Muscle of back (tissue), 3 donors: ENCODE measurements at regions not wholly inside any gene's neighbourhood (a gene's known extent, or its start where the extent isn't known, plus 50 kb on each side); places are given as distances from the start of the nearest gene placed in this dataset.
"Not testable (repeated sequence)": the region's sequence is repeated elsewhere in the genome, so short reads cannot be mapped to it uniquely, and the experiment has no call there.

ENCODE experiments used
- DNase-seq, 3 donors: peaks; one replicate each; pipeline versions ENCODE4 v3.0.0 to v3.0.0-alpha.2; 2013

DNA sequence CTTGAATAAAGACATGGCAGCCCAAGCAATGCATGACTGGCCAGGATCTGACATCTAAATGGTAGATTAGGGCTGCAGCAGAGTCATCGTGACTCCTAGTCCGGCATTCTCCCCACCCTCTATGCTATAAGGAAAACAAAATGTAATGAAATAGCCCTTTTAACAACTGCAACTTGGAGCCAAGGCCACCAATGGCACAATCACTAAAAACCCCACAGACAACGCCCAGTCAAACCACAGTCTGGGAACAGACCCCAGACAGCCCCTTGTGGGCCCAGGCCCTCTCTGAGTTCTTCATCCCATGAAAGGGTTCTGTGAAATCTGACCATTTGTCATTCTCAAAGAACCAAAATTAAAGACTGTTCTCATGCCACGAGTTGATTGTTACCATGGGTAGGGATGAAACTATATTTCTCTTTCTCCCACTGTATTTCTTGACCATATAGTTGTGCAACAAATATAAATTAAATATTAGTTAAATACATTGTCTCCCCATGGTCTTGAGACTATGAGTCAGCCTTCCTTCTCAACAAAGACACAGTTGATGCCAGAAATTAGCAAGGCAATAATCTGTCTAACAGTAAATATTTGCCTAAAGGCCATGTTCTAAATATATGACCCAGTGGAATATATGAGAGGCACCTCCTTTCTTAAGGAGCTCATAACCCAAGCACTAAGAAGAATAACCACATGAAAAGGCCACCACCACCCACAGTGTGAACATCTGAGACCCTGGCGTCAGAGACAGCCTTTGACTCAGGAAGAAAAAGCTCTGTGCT, 85.6 kb upstream of the SSTR4 start:
- DNase-seq: no peak

DNA sequence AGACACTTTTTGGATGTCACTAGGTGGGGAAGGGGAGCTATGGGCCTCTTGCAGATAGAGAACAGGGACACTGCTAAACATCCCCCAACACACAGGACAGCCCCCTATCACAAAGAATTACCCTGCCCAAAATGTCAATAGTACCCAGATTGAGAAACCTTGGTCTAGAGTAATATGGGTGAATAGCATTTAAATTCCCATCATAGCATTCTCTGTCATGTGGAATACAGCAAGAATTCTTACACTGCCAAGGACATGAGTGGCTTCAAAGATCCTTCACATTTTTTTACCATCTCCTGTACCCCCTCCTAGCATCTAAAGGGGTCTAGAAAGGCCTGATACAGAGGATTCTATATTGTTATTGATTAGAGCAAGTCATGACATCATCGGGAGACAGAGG, 83.1 kb upstream of the SSTR4 start:
- no peak for DNase-seq

GRCh38 chr20:22954661-22955060, 80.5 kb upstream of the SSTR4 start:
- DNase-seq: no peak

- no peak for DNase-seq
Observed at GRCh38 chr20:22958390-22958789, 76.7 kb upstream of the SSTR4 start.

DNA sequence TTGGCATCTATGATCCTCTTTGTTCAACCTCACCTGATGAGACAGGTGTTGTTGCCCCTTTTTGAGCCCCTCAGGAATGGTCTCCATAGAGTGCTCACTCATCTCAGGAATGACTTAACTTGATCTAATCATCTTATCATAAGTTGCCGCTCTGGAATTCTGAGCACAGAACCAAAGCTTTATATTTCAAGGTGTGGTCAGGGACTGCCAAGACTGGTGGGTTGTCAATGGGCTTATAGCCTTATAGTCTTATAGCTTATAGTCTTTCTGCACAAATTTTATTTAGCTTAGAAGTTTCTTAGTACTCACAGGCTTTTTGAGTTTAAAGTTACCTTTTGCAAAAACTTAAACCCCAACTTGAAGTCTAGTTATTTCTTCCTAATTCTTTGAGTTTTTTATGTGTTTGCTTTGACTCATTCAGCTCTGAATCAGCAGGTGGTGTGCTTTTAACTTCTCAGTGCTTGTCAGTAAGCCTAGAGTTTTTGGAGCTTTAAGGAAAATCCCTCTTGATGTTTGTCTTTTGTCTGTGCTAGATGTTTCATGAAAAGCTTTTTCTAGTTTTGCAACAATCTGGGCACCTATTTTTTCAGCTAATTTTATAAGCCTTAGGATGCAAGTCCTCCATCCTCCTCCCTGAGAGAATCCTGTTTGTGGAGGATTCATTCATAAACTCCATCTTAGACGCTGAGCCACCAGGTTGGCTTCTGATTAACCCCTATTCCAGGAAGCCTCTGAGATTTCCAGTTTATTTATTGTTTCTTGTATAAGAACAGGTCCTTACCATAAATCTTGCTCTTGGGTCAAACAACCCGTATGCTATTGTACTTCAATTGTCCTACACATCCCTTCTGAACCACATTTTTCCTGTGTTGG, 72.3 kb upstream of the SSTR4 start:
- no peak for DNase-seq

GRCh38 chr20:22963581-22963980, 71.5 kb upstream of the SSTR4 start:
- no peak for DNase-seq

DNA sequence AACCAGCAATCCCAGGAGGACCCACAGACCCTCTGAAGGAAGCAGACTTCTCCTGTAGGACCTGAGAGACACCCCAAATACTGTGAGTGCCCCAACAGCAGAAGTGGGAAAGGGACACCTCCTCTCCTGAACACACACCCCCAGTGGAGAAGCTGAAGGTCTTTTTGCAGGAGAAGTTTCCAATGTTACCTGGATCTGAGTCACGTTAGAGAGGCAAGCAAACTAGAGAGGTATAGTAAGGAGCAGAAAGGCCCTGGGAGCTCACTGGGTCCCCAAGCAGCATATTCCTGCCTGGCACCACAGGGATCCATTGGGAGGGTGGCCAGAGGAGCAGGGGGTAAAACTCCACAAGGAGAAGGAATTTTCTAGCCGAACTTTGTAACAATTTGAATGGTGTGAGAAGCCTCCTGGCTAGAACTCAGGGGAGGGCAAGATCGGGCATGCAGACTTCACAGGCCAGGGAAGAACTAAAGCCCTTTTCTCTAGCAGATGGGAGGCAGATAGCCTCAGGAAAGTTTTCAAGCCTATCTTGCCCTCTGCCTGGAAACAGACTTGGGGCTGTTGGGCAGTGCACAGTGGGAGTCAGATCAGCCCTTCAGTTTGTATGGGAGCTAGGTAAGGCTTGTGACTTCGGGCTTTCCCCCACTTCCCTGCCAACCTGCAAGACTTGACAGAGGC, 68.2 kb upstream of the SSTR4 start:
- no peak for DNase-seq

DNA sequence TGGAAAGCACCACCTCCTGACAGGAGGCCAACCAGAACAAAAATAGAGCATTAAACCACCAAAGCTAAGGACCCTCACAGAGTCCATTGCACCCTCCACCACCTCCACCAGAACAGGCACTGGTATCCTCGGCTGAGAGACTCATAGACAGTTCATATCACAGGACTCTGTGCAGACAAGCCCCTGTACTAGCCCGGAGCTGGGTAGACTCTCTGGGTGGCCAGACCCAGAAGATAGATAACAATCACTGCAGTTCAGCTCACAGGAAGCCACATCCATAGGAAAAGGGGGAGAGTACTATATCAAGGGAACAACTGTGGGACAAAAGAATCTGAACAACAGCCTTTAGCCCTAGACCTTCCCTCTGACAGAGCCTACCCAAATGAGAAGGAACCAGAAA, 67.4 kb upstream of the SSTR4 start:
- DNase-seq: not testable (repeated sequence)

GRCh38 chr20:22969031-22969430, 66.1 kb upstream of the SSTR4 start:
- DNase-seq: not testable (repeated sequence)

DNA sequence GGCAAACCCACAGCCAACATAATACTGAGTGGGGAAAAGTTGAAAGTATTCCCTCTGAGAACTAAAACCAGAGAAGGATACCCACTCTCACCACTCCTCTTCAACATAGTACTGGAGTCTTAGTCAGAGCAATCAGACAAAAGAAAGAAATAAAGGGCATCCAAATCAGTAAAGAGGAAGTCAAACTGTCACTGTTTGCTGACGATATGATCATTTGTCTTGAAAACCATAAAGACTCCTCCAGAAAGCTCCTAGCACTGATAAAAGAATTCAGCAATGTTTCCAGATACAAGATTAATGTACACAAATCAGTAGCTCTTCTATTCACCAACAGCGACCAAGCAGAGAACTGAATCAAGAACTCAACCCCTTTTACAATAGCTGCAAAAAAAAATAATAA, 64.0 kb upstream of the SSTR4 start:
- DNase-seq: not testable (repeated sequence)

DNA sequence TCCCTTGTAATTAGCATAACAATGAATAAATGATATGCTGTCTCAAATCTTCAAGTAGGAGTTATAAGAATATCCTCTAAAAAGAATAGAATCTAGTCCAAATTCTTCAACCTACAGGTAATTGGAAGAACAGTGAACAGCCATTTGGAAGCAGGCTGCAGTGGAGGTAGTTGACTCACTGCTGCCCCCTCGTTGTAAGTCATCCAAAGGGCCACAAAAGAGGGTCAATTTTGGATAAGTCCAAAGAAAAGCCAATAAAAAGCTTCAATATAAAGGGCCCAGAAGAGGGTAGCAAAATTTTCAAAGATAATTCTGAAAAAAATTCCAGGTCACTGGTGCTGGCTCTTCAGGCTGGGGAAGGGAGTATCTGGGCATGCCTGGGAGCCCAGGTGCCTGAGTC, 60.8 kb upstream of the SSTR4 start:
- no peak for DNase-seq

DNA sequence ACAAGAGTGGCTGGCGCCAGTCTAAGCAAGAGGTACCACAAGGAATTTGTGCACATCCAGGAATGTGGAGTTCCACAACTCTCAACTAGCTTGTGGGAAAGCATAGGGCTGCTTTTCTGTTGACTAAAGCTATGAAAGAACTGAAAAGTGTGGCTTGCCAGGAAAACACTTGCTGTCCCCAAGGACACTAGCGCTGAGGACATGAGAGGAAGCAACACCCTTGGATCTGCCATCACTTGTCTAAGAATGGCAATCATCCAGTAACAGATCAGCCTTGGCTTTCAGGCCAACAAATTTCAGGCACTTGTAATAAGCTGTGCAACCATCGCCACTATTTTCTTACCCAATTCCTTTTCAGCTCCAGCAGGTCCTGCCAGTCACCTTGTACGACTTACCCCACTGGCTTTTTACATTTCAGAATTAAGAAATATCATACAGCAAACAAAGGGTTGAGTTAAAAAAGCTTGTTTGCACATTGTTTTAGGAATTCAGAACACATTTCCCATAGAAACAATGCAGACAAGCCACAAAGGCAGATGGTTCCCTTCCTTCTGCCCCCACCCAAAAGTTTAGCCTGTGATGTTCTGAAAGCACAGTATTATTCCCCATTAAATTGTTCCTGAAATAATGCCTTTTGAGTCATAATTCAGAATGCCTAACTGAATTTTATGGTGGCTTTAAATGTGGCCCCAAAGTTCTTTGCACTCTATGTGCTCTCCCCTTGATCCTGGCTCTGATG, 57.9 kb upstream of the SSTR4 start:
- peak; percentile 46 to 81 (median 71) for DNase-seq

- DNase-seq: no peak
Observed at GRCh38 chr20:22984008-22984407, 51.1 kb upstream of the SSTR4 start.

GRCh38 chr20:22984606-22985005, 50.5 kb upstream of the SSTR4 start:
- peak in 1 of 3 donors; percentile 34 for DNase-seq

DNA sequence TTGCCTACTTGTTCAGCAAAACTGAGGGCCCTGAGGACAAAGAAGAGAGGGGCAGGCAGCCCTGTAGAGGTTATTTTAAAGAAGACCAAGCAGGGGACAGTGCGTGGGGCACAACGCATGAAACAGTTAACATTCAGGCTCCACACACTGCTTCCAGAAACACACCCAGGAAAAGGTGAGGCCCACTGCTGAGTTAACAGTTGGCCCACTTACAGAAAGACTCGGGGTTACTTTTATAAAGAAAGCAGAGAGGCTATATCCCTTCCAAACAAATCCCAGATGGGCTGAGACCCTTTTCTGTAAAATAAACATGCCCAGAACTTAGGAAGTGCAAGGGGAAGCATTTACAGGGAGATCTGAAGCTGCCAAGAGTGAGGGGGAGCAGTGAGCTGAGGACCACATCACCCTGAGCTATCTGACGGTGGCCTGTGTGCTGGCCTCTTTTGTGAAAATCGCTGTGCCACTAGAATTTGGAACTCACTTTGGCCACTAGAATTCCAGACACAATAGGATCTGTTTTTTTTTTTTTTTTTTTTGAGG, 49.8 kb upstream of the SSTR4 start:
- DNase-seq: peak in 1 of 3 donors; percentile 37
